Ectodermal cell (in vitro differentiated cells): ENCODE measurements at regions not wholly inside any gene's neighbourhood (a gene's known extent, or its start where the extent isn't known, plus 50 kb on each side); places are given as distances from the start of the nearest gene placed in this dataset.

ENCODE experiments used
- H3K27ac ChIP-seq: 2 replicates; pipeline ENCODE4 v1.7.0; 2013; ENCODE audit warnings: mild to moderate bottlenecking, low read depth, low read length; ENCODE audit not compliant: insufficient read depth, poor library complexity, severe bottlenecking
- H3K27me3 ChIP-seq: 2 replicates; pipeline ENCODE4 v1.7.0; 2013; ENCODE audit warnings: mild to moderate bottlenecking, low read length; ENCODE audit not compliant: insufficient read depth, control insufficient read depth, poor library complexity, severe bottlenecking
- H3K36me3 ChIP-seq: one replicate; pipeline ENCODE4 v1.7.0; 2013; ENCODE audit warnings: low read length; ENCODE audit not compliant: control insufficient read depth, insufficient read depth
- H3K4me1 ChIP-seq: one replicate; pipeline ENCODE4 v1.7.0; 2013; ENCODE audit warnings: low read length; ENCODE audit not compliant: control insufficient read depth, insufficient read depth
- H3K4me3 ChIP-seq: 2 replicates; pipeline ENCODE4 v1.7.0; 2013; ENCODE audit warnings: low read depth, low read length, control low read depth; ENCODE audit not compliant: insufficient read depth
- H3K9me3 ChIP-seq: 2 replicates; pipeline ENCODE4 v1.7.0; 2013; ENCODE audit warnings: mild to moderate bottlenecking, low read length, moderate library complexity; ENCODE audit not compliant: control insufficient read depth
- WGBS, 2 experiments: methylation state at CpG; one replicate each; pipeline ENCODE4 v1.1.7; 2013; ENCODE audit warnings: missing lambda C conversion rate in 2 of 2; 5-methylcytosine and 5-hydroxymethylcytosine counted together

- Histone ChIP-seq H3K9me3 (no peaks in the 10 kb centered on the region), H3K27me3 (no peaks in the 10 kb centered on the region), H3K36me3 (no peaks in the 10 kb centered on the region), H3K4me3 (no peak overlapping the region), H3K27ac (no peak overlapping the region), H3K4me1 (peaks cover 14% of the 10 kb centered on the region)
- WGBS, 2 experiments = 76 to 77% methylated on average over 27 of the region's 27 CpGs
These were observed 72.8 kb upstream of the FAM20C start for GRCh38 chr7:119392-120163.

- H3K9me3 ChIP-seq = no peaks in the 10 kb centered on the region
- no peaks in the 10 kb centered on the region for H3K27me3 ChIP-seq
- peaks cover 14% of the 10 kb centered on the region for H3K4me1 ChIP-seq
- H3K36me3 ChIP-seq = no peaks in the 10 kb centered on the region
- 82 to 84% methylated on average over 27 of the region's 27 CpGs for WGBS, 2 experiments
- no peak overlapping the region for H3K4me3 ChIP-seq
- no peak overlapping the region for H3K27ac ChIP-seq
These were observed 72.0 kb upstream of the FAM20C start for GRCh38 chr7:120164-120991.

- no peaks in the 10 kb centered on the region for H3K36me3 ChIP-seq
- no peak overlapping the region for H3K27ac ChIP-seq
- H3K9me3 ChIP-seq = no peaks in the 10 kb centered on the region
- H3K4me1 ChIP-seq = peaks cover 14% of the 10 kb centered on the region
- 69 to 75% methylated on average over 18 of the region's 18 CpGs for WGBS, 2 experiments
- no peak overlapping the region for H3K4me3 ChIP-seq
- H3K27me3 ChIP-seq = no peaks in the 10 kb centered on the region
These were observed 71.2 kb upstream of the FAM20C start for GRCh38 chr7:121002-121785.

- 69 to 75% methylated on average over 10 of the region's 10 CpGs for WGBS, 2 experiments
These were observed 69.1 kb upstream of the FAM20C start for GRCh38 chr7:123237-123636.

GRCh38 chr7:124130-124949, 68.0 kb upstream of the FAM20C start:
- H3K9me3 ChIP-seq = no peaks in the 10 kb centered on the region
- H3K27ac ChIP-seq = no peak overlapping the region
- H3K27me3 ChIP-seq = no peaks in the 10 kb centered on the region
- WGBS, 2 experiments = 90% methylated on average over 21 of the region's 21 CpGs
- H3K36me3 ChIP-seq = no peaks in the 10 kb centered on the region
- no peak overlapping the region for H3K4me3 ChIP-seq
- H3K4me1 ChIP-seq = peaks cover 8% of the 10 kb centered on the region

More at GRCh38 chr7:123237-123636, 69.1 kb upstream of the FAM20C start:
- no peak overlapping the region for H3K4me3 ChIP-seq
- H3K9me3 ChIP-seq = no peaks in the 10 kb centered on the region
- H3K36me3 ChIP-seq = no peaks in the 10 kb centered on the region
- H3K4me1 ChIP-seq = peaks cover 14% of the 10 kb centered on the region
- no peaks in the 10 kb centered on the region for H3K27me3 ChIP-seq
- no peak overlapping the region for H3K27ac ChIP-seq

- no peaks in the 10 kb centered on the region for H3K9me3 ChIP-seq
- WGBS, 2 experiments = 91 to 95% methylated on average over 14 of the region's 14 CpGs
- no peak overlapping the region for H3K27ac ChIP-seq
- H3K27me3 ChIP-seq = no peaks in the 10 kb centered on the region
- peaks cover 8% of the 10 kb centered on the region for H3K4me1 ChIP-seq
- no peaks in the 10 kb centered on the region for H3K36me3 ChIP-seq
- no peak overlapping the region for H3K4me3 ChIP-seq
These were observed 67.3 kb upstream of the FAM20C start for GRCh38 chr7:125061-125475.

GRCh38 chr7:125661-126060, 66.7 kb upstream of the FAM20C start:
- Histone ChIP-seq H3K4me3 (no peak overlapping the region), H3K36me3 (no peaks in the 10 kb centered on the region), H3K9me3 (no peaks in the 10 kb centered on the region), H3K27ac (no peak overlapping the region), H3K4me1 (peaks cover 8% of the 10 kb centered on the region), H3K27me3 (no peaks in the 10 kb centered on the region)
- 95% methylated on average over 8 of the region's 8 CpGs for WGBS, 2 experiments

GRCh38 chr7:126368-126767, 66.0 kb upstream of the FAM20C start:
- no peak overlapping the region for H3K27ac ChIP-seq
- no peaks in the 10 kb centered on the region for H3K36me3 ChIP-seq
- 94 to 98% methylated on average over 3 of the region's 3 CpGs for WGBS, 2 experiments
- H3K9me3 ChIP-seq = no peaks in the 10 kb centered on the region
- peaks cover 4% of the 10 kb centered on the region for H3K4me1 ChIP-seq
- no peak overlapping the region for H3K4me3 ChIP-seq
- H3K27me3 ChIP-seq = no peaks in the 10 kb centered on the region

GRCh38 chr7:127064-127598, 65.2 kb upstream of the FAM20C start:
- WGBS, 2 experiments = 89 to 91% methylated on average over 14 of the region's 14 CpGs
- no peaks in the 10 kb centered on the region for H3K9me3 ChIP-seq

More at GRCh38 chr7:127064-127598, 65.2 kb upstream of the FAM20C start:
- Histone ChIP-seq H3K36me3 (no peaks in the 10 kb centered on the region), H3K4me1 (no peaks in the 10 kb centered on the region), H3K27ac (no peak overlapping the region), H3K27me3 (no peaks in the 10 kb centered on the region), H3K4me3 (no peak overlapping the region)
